Endothelial cell of umbilical vein (primary cell): ENCODE measurements at regions not wholly inside any gene's neighbourhood (a gene's known extent, or its start where the extent isn't known, plus 50 kb on each side); places are given as distances from the start of the nearest gene placed in this dataset.

ENCODE experiments used
- BruUV-seq: library from RNA; stranded (reverse); fragments of 400-500 nt; replicated peaks from 2 replicates; lab custom pipeline; 2021; lab: Mats Ljungman, UMichigan
- CTCF ChIA-PET: fragments of 300-600, 350-600 bp; sonication (Branson Sonifier 250); formaldehyde crosslinking; loops from one replicate; lab custom pipeline; 2021; ENCODE audit warnings: antibody characterized with exemption, inconsistent platforms; lab: Charles Lee
- POLR2A ChIA-PET: fragments of 300-600, 350-600 bp; sonication (Branson Sonifier 250); formaldehyde crosslinking; loops from one replicate; lab custom pipeline; 2021; ENCODE audit warnings: antibody characterized with exemption, inconsistent platforms; lab: Charles Lee
- DNase-seq: peaks from one replicate; pipeline ENCODE4 v3.0.0-alpha.2; 2011; ENCODE audit warnings: low read depth, low spot score
- FAIRE-seq: peaks from 2 replicates; lab custom pipeline; 2011; peaks lifted over from hg19 to GRCh38; lab: Jason Lieb, UNC
- H2AFZ ChIP-seq: 2 replicates; pipeline ENCODE4 v1.6.0; 2012; ENCODE audit warnings: low read depth, low read length, control low read depth, inconsistent platforms
- H3K27ac ChIP-seq: 2 replicates; pipeline ENCODE4 v1.5.1; 2011; ENCODE audit warnings: low read depth, mild to moderate bottlenecking, control low read depth, low read length, moderate library complexity; ENCODE audit not compliant: insufficient read depth
- H3K27me3 ChIP-seq, 2 experiments: 2 replicates each; pipeline versions ENCODE4 v1.6.0 to v1.6.1; 2011; ENCODE audit warnings: low read length in 2 of 2, mixed read lengths in 1 of 2; ENCODE audit not compliant: control insufficient read depth in 2 of 2, insufficient read depth in 2 of 2
- H3K36me3 ChIP-seq, 2 experiments: 2 replicates in 1 of 2; 3 replicates in 1 of 2; pipeline ENCODE4 v1.5.1; 2011; ENCODE audit warnings: low read length in 2 of 2, mild to moderate bottlenecking in 1 of 2, moderate library complexity in 1 of 2; ENCODE audit not compliant: control insufficient read depth in 2 of 2, insufficient read depth in 2 of 2; ENCODE audit errors: extremely low read depth in 1 of 2
- H3K4me1 ChIP-seq: 3 replicates; pipeline ENCODE4 v1.5.1; 2011; ENCODE audit warnings: mild to moderate bottlenecking, low read length; ENCODE audit not compliant: control insufficient read depth, insufficient read depth; ENCODE audit errors: extremely low read depth
- H3K4me2 ChIP-seq: 2 replicates; pipeline ENCODE4 v1.6.1; 2011; ENCODE audit warnings: low read length, control low read depth, mixed read lengths; ENCODE audit not compliant: insufficient read depth
- H3K4me3 ChIP-seq, 3 experiments: fragments of 200-600 bp in 1 of 3; sonication (generic), shearing (Covaris generic) in 1 of 3; replicated peaks in 1 of 3; 2 replicates each; pipeline ENCODE4 v1.5.1; 2011 to 2016; ENCODE audit warnings: control low read depth in 3 of 3, low read length in 3 of 3, mild to moderate bottlenecking in 2 of 3, inconsistent platforms in 1 of 3, low read depth in 1 of 3, moderate library complexity in 1 of 3; ENCODE audit not compliant: insufficient read depth in 1 of 3
- H3K79me2 ChIP-seq: 2 replicates; pipeline ENCODE4 v1.6.0; 2012; ENCODE audit warnings: low read length, inconsistent platforms; ENCODE audit not compliant: control insufficient read depth, insufficient read depth
- H3K9ac ChIP-seq: replicated peaks from 2 replicates; pipeline ENCODE3; 2011; ENCODE audit warnings: low read length, control low read depth; ENCODE audit not compliant: insufficient read depth; ENCODE audit errors: extremely low read depth
- H3K9me1 ChIP-seq: replicated peaks from 3 replicates; pipeline ENCODE4 v1.6.0; 2011; ENCODE audit warnings: mild to moderate bottlenecking, low read length; ENCODE audit not compliant: control insufficient read depth, insufficient read depth; ENCODE audit errors: extremely low read depth
- H3K9me3 ChIP-seq: replicated peaks from 2 replicates; pipeline ENCODE4 v1.5.1; 2012; ENCODE audit warnings: low read length, inconsistent platforms; ENCODE audit not compliant: control insufficient read depth, insufficient read depth
- H4K20me1 ChIP-seq: replicated peaks from 2 replicates; pipeline ENCODE3; 2011; ENCODE audit warnings: mild to moderate bottlenecking, low read length; ENCODE audit not compliant: control insufficient read depth, insufficient read depth; ENCODE audit errors: extremely low read depth
- EZH2 ChIP-seq: IDR thresholded peaks from 2 replicates; pipeline ENCODE4 v1.6.1; 2012; ENCODE audit warnings: borderline replicate concordance, low read depth, mild to moderate bottlenecking, moderate library complexity, low read length, inconsistent platforms; ENCODE audit not compliant: severe bottlenecking
- FOS ChIP-seq: IDR thresholded peaks from 2 replicates; pipeline ENCODE4 v1.6.1; 2011; ENCODE audit warnings: mild to moderate bottlenecking, low read length, moderate library complexity, borderline replicate concordance; ENCODE audit not compliant: insufficient read depth
- GATA2 ChIP-seq: IDR thresholded peaks from 2 replicates; pipeline ENCODE4 v1.7.0; 2011; ENCODE audit warnings: low read depth, mild to moderate bottlenecking, moderate library complexity, mixed read lengths, low read length; ENCODE audit not compliant: insufficient read length, insufficient read depth
- JUN ChIP-seq: IDR thresholded peaks from 2 replicates; pipeline ENCODE4 v1.6.1; 2011; ENCODE audit warnings: borderline replicate concordance, low read depth; ENCODE audit not compliant: insufficient read length, insufficient read depth
- MYC ChIP-seq: IDR thresholded peaks from one replicate; pipeline ENCODE4 v1.6.1; 2011; ENCODE audit warnings: mild to moderate bottlenecking, low read depth, low read length
- POLR2A ChIP-seq: IDR thresholded peaks from 2 replicates; pipeline ENCODE4 v1.6.1; 2012; ENCODE audit warnings: low read depth, mild to moderate bottlenecking, control low read depth, low read length
- POLR2AphosphoS5 ChIP-seq: IDR thresholded peaks from 2 replicates; pipeline ENCODE4 v1.6.1; 2012; ENCODE audit warnings: low read depth, mild to moderate bottlenecking, control low read depth, low read length, moderate library complexity; ENCODE audit not compliant: insufficient read depth
- dilution Hi-C: fragments of 300-500 bp; cut with MboI; formaldehyde crosslinking; loops from one replicate; pipeline ENCODE4 v1.15.0; 2019; ENCODE audit warnings: low sequenced_read_pairs; ENCODE audit not compliant: extremely low pct_ligation_motif_present
- intact Hi-C: fragments of 100-400 bp; cut with micrococcal nuclease; formaldehyde crosslinking; loops from one replicate; pipeline ENCODE4 v1.10.0; 2022
- TF ChIP-seq, protein P1 (sequence below): IDR thresholded peaks from 2 replicates; pipeline ENCODE4 v1.6.1; 2011; ENCODE audit not compliant: insufficient read depth, insufficient read length
- TF ChIP-seq, protein P2 (sequence below), 2 donors: IDR thresholded peaks; 1 replicate in 1 of 2; 2 replicates in 1 of 2; pipeline ENCODE4 v1.5.1; 2011; ENCODE audit warnings: low read length in 2 of 2, mild to moderate bottlenecking in 2 of 2, moderate library complexity in 2 of 2, control low read depth in 1 of 2, inconsistent platforms in 1 of 2, low read depth in 1 of 2; ENCODE audit not compliant: insufficient read depth in 1 of 2; ENCODE audit errors: extremely low read depth in 1 of 2

DNA sequence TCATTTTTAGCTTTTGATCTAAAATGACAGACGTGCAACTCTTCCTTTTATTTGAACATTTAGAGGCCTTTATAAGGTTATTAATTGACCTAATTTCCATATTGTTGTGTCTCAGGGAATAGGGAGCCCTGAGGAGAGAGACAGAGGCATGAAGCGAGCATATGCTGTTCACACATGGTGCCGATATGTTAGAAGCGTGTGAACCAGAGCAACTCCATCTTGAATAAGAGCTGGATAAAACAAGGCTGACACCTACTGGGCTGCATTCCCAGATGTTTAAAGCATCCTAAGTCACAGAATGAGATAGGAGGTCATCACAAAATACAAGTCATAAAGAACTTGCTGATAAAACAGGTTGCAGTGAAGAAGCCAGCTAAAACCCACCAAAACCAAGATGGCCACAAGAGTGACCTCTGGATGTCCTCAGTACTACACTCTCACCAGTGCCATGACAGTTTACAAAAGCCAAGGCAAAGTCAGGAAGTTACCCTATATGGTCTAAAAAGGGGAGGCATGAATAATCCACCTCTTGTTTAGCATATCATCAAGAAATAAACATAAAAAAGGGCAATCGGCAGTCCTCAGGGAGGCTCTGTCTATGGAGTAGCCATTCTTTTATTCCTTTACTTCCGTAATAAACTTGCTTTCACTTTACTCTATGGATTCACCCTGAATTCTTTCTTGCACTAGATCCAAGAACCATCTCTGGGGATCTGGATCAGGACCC, 80.1 kb downstream of the SEC61G start:
- Histone ChIP-seq H3K9ac (no peak overlapping the region), H3K27me3 (no peaks in the 10 kb centered on the region), H3K9me3 (no peaks in the 10 kb centered on the region), H2AFZ (no peak overlapping the region), H3K4me1 (no peaks in the 10 kb centered on the region), H3K9me1 (no peaks in the 10 kb centered on the region), H3K4me2 (no peak overlapping the region), H4K20me1 (no peaks in the 10 kb centered on the region), H3K36me3 (no peaks in the 10 kb centered on the region), H3K79me2 (no peaks in the 10 kb centered on the region), H3K4me3 (no peak overlapping the region), H3K27ac (no peak overlapping the region)
- POLR2A ChIA-PET = no interaction called here
- BruUV-seq = no TSS peak
- FAIRE-seq = no peak
- no peak for DNase-seq
- dilution Hi-C loops = no loop called here
- CTCF ChIA-PET = interaction anchor here (1.2 kb wide), 1 partner anchor 15 kb away, joined by 3 read pairs; no protein-coding TSS in a partner anchor
- intact Hi-C loops = no loop called here
- TF ChIP-seq GATA2 (no peak), JUN (no peak), MYC (no peak), FOS (no peak), POLR2AphosphoS5 (no peak), EZH2 (no peak), POLR2A (no peak)
- TF ChIP-seq, protein P1, sequence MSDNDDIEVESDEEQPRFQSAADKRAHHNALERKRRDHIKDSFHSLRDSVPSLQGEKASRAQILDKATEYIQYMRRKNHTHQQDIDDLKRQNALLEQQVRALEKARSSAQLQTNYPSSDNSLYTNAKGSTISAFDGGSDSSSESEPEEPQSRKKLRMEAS = no peak
- TF ChIP-seq, protein P2, sequence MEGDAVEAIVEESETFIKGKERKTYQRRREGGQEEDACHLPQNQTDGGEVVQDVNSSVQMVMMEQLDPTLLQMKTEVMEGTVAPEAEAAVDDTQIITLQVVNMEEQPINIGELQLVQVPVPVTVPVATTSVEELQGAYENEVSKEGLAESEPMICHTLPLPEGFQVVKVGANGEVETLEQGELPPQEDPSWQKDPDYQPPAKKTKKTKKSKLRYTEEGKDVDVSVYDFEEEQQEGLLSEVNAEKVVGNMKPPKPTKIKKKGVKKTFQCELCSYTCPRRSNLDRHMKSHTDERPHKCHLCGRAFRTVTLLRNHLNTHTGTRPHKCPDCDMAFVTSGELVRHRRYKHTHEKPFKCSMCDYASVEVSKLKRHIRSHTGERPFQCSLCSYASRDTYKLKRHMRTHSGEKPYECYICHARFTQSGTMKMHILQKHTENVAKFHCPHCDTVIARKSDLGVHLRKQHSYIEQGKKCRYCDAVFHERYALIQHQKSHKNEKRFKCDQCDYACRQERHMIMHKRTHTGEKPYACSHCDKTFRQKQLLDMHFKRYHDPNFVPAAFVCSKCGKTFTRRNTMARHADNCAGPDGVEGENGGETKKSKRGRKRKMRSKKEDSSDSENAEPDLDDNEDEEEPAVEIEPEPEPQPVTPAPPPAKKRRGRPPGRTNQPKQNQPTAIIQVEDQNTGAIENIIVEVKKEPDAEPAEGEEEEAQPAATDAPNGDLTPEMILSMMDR (IDR thresholded peaks at IDR 0.05; ENCODE audit: extremely low read depth in 1 of 2, insufficient read depth in 1 of 2, low read depth in 1 of 2, low read length in 2 of 2) = no peak
